HG02943 (cell line): ENCODE measurements at regions not wholly inside any gene's neighbourhood (a gene's known extent, or its start where the extent isn't known, plus 50 kb on each side); places are given as distances from the start of the nearest gene placed in this dataset.

Source experiments
- ATAC-seq: cut with Tn5 transposase; IDR thresholded peaks from one replicate; pipeline ENCODE4 v1.9.1; 2021; ENCODE audit warnings: mild to moderate bottlenecking, low read depth, moderate library complexity; ENCODE audit not compliant: unreplicated experiment

- no peak for ATAC-seq
Observed at GRCh38 chr11:10936626-10937384, 79.0 kb upstream of the ZBED5 start.

- ATAC-seq = no peak
Observed at GRCh38 chr11:10935015-10935559, 77.2 kb upstream of the ZBED5 start.

GRCh38 chr11:10934293-10934860 lies 76.5 kb upstream of the ZBED5 start:
- ATAC-seq = no peak

GRCh38 chr11:10933455-10934292 lies 75.8 kb upstream of the ZBED5 start:
- peak; percentile 86 for ATAC-seq

- ATAC-seq = no peak
Observed at GRCh38 chr11:10932976-10933375, 75.1 kb upstream of the ZBED5 start.

GRCh38 chr11:10931761-10932670 lies 74.2 kb upstream of the ZBED5 start:
- no peak for ATAC-seq

- no peak for ATAC-seq
Observed at GRCh38 chr11:10930972-10931760, 73.3 kb upstream of the ZBED5 start.

- ATAC-seq = no peak
Observed at GRCh38 chr11:10930224-10930971, 72.5 kb upstream of the ZBED5 start.

- ATAC-seq = no peak
Observed at GRCh38 chr11:10927538-10927937, 69.7 kb upstream of the ZBED5 start.

- ATAC-seq = no peak
Observed at GRCh38 chr11:10926801-10927211, 69.0 kb upstream of the ZBED5 start.

- ATAC-seq = no peak
Observed at GRCh38 chr11:10925149-10925926, 67.5 kb upstream of the ZBED5 start.

GRCh38 chr11:10923882-10924281 lies 66.0 kb upstream of the ZBED5 start:
- ATAC-seq = no peak

- ATAC-seq = no peak
Observed at GRCh38 chr11:10922892-10923291, 65.0 kb upstream of the ZBED5 start.

- ATAC-seq = no peak
Observed at GRCh38 chr11:10920875-10921274, 63.0 kb upstream of the ZBED5 start.

- ATAC-seq = no peak
Observed at GRCh38 chr11:10920205-10920604, 62.4 kb upstream of the ZBED5 start.

GRCh38 chr11:10918698-10919097 lies 60.8 kb upstream of the ZBED5 start:
- no peak for ATAC-seq

GRCh38 chr11:10918275-10918674 lies 60.4 kb upstream of the ZBED5 start:
- no peak for ATAC-seq

GRCh38 chr11:10917802-10918201 lies 59.9 kb upstream of the ZBED5 start:
- no peak for ATAC-seq
